Progenitor cell of endocrine pancreas (in vitro differentiated cells): ENCODE measurements at regions not wholly inside any gene's neighbourhood (a gene's known extent, or its start where the extent isn't known, plus 50 kb on each side); places are given as distances from the start of the nearest gene placed in this dataset.

ENCODE experiments used
- DNase-seq: peaks from one replicate; pipeline ENCODE4 v3.0.0; 2021; ENCODE audit warnings: low spot score; ENCODE audit not compliant: unreplicated experiment
- H3K27ac Mint-ChIP-seq: 2 replicates; pipeline ENCODE4 v1.8.0; 2021; ENCODE audit warnings: mild to moderate bottlenecking, moderate library complexity, mixed read lengths
- H3K27me3 Mint-ChIP-seq: 2 replicates; pipeline ENCODE4 v1.8.0; 2021; ENCODE audit warnings: mixed read lengths
- H3K36me3 Mint-ChIP-seq: 2 replicates; pipeline ENCODE4 v1.8.0; 2022; ENCODE audit warnings: mixed read lengths; ENCODE audit not compliant: insufficient read depth
- H3K4me1 Mint-ChIP-seq: 2 replicates; pipeline ENCODE4 v1.8.0; 2021; ENCODE audit warnings: low read depth, mixed read lengths
- H3K4me3 Mint-ChIP-seq: 2 replicates; pipeline ENCODE4 v1.8.0; 2021; ENCODE audit warnings: low read depth, mild to moderate bottlenecking, moderate library complexity, mixed read lengths
- H3K9me3 Mint-ChIP-seq: 2 replicates; pipeline ENCODE4 v1.8.0; 2021; ENCODE audit warnings: low read depth, mixed read lengths
- CTCF ChIP-seq: fragments of 200-600 bp; sonication (generic); IDR thresholded peaks from one replicate; pipeline ENCODE4 v1.5.0; 2021; ENCODE audit warnings: antibody characterized with exemption, mild to moderate bottlenecking; ENCODE audit not compliant: unreplicated experiment

GRCh38 chrX:79572566-79572965 is 205.4 kb upstream of the ITM2A start:
- DNase-seq, result no peak
- no peak overlapping the region for H3K4me3 Mint-ChIP-seq
- H3K27me3 Mint-ChIP-seq, result no peaks in the 10 kb centered on the region
- peaks cover 31% of the 10 kb centered on the region for H3K9me3 Mint-ChIP-seq
- TF ChIP-seq CTCF, result no peak
- H3K27ac Mint-ChIP-seq, result no peak overlapping the region
- H3K36me3 Mint-ChIP-seq, result no peaks in the 10 kb centered on the region
- H3K4me1 Mint-ChIP-seq, result peaks cover 4% of the 10 kb centered on the region

GRCh38 chrX:79570524-79571240 is 203.5 kb upstream of the ITM2A start:
- Mint-ChIP-seq H3K9me3 (peaks cover 28% of the 10 kb centered on the region), H3K27me3 (no peaks in the 10 kb centered on the region), H3K4me1 (peaks cover 4% of the 10 kb centered on the region), H3K27ac (no peak overlapping the region), H3K4me3 (no peak overlapping the region), H3K36me3 (no peaks in the 10 kb centered on the region)
- no peak for DNase-seq
- TF ChIP-seq CTCF, result no peak

GRCh38 chrX:79568309-79568708 is 201.2 kb upstream of the ITM2A start:
- H3K27ac Mint-ChIP-seq, result no peak overlapping the region
- H3K9me3 Mint-ChIP-seq, result peaks cover 39% of the 10 kb centered on the region
- DNase-seq, result no peak
- no peak for TF ChIP-seq CTCF
- H3K36me3 Mint-ChIP-seq, result no peaks in the 10 kb centered on the region
- H3K4me1 Mint-ChIP-seq, result no peaks in the 10 kb centered on the region
- H3K27me3 Mint-ChIP-seq, result no peaks in the 10 kb centered on the region
- no peak overlapping the region for H3K4me3 Mint-ChIP-seq

GRCh38 chrX:79564362-79564761 is 197.2 kb upstream of the ITM2A start:
- no peaks in the 10 kb centered on the region for H3K27me3 Mint-ChIP-seq
- H3K4me1 Mint-ChIP-seq, result no peaks in the 10 kb centered on the region
- no peak for TF ChIP-seq CTCF
- peaks cover 39% of the 10 kb centered on the region for H3K9me3 Mint-ChIP-seq
- H3K27ac Mint-ChIP-seq, result no peak overlapping the region
- H3K36me3 Mint-ChIP-seq, result no peaks in the 10 kb centered on the region
- no peak for DNase-seq
- H3K4me3 Mint-ChIP-seq, result no peak overlapping the region

GRCh38 chrX:79559290-79559689 is 192.2 kb upstream of the ITM2A start:
- Mint-ChIP-seq H3K9me3 (peaks cover 29% of the 10 kb centered on the region), H3K36me3 (no peaks in the 10 kb centered on the region), H3K27me3 (no peaks in the 10 kb centered on the region), H3K27ac (no peak overlapping the region), H3K4me1 (no peaks in the 10 kb centered on the region), H3K4me3 (no peak overlapping the region)
- no peak for TF ChIP-seq CTCF
- no peak for DNase-seq
